ENCODE measurements at regions not wholly inside any gene's neighbourhood (a gene's known extent, or its start where the extent isn't known, plus 50 kb on each side); places are given as distances from the start of the nearest gene placed in this dataset.
"Not testable (repeated sequence)": the region's sequence is repeated elsewhere in the genome, so short reads cannot be mapped to it uniquely, and the experiment has no call there.

DNA sequence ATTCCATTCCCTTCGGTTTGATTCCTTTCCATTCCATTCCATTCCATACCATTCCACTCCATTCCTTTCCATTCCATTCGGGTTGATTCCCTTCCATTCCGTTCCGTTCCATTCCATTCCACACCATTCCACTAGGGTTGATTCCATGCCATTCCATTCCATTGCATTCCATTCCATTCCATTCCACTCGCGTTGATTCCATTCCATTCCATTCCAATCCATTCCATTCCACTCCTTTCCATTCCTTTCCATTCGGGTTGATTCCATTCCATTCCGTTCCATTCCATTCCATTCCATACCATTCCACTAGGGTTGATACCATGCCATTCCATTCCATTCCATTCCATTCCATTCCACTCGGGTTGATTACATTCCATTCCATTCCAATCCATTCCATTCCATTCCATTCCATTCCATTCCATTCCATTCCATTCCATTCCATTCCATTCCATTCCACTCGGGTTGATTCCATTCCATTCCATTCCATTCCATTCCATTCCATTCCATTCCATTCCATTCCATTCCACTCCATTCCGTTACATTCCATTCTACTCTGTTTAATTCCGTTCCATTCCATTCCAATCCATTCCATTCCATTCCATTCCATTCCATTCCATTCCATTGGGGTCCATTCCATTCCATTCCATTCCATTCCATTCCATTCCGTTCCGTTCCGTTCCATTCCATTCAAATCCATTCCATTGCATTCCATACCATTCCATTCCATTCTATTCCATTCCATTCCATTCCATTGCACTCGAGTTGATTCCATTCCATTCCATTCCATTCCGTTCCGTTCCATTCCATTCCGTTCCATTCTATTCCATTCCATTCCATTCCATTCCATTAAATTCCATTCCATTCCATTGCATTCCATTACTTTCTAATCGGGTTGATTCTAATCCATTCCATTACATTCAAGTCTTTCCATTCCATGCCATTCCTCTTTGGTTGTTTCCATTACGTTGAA is 163.2 kb downstream of the CWH43 start:
- in situ Hi-C loops (cut with HindIII; ENCODE audit: low sequenced_read_pairs) = not testable (repeated sequence)
- peak; percentile 91 for DNase-seq (ENCODE audit: low read depth)

DNA sequence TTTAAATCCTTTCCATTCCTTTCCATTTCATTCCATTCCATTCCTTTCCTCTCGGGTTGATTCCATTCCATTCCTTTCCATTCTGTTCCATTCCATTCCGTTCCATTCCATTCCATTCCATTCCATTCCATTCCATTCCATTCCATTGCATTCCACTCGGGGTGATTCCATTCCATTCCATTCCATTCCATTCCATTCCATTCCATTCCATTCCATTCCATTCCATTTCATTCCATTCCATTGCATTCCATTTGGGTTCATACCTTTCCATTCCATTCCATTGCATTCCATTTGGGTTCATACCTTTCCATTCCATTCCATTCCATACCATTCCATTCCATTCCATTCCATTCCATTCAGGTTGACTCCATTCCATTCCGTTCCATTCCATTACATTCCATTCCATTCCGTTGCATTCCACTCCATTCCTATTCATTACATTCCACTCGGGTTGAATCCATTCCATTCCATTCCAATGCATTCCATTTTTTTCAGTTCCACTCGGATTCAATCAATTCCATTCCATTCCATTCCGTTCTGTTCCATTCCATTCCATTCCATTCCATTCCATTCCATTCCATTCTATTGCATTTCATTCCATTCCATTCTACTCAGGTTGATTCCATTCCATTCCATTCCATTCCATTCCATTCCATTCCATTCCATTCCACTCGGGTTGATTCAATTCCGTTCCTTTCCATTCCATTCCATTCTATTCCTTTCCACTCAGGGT is 164.4 kb downstream of the CWH43 start:
- H3K4me3 ChIP-seq (ENCODE audit: low read depth, low read length); DNase-seq (ENCODE audit: low read depth); in situ Hi-C loops (cut with HindIII; ENCODE audit: low sequenced_read_pairs): not testable (repeated sequence)

More for the DNA sequence above, 163.2 kb downstream of the CWH43 start:
- not testable (repeated sequence) for H3K4me3 ChIP-seq (ENCODE audit: low read depth, low read length)

DNA sequence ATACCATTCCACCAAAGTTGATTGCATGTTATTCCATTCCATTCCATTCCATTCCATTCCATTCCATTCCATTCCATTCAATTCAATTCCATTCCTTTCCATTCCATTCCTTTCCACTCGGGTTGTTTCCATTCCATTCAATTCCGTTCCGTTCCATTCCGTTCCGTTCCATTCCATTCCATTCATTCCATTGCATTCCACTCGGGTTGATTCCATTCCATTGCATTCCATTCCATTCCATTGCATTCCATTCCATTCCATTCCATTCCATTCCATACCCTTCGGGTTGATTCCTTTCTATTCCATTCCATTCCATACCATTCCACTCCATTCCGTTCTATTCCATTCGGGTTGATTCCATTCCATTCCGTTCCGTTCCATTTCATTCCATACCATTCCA is 166.9 kb downstream of the CWH43 start:
- H3K4me3 ChIP-seq (ENCODE audit: low read depth, low read length); DNase-seq (ENCODE audit: low read depth); in situ Hi-C loops (cut with HindIII; ENCODE audit: low sequenced_read_pairs): not testable (repeated sequence)

DNA sequence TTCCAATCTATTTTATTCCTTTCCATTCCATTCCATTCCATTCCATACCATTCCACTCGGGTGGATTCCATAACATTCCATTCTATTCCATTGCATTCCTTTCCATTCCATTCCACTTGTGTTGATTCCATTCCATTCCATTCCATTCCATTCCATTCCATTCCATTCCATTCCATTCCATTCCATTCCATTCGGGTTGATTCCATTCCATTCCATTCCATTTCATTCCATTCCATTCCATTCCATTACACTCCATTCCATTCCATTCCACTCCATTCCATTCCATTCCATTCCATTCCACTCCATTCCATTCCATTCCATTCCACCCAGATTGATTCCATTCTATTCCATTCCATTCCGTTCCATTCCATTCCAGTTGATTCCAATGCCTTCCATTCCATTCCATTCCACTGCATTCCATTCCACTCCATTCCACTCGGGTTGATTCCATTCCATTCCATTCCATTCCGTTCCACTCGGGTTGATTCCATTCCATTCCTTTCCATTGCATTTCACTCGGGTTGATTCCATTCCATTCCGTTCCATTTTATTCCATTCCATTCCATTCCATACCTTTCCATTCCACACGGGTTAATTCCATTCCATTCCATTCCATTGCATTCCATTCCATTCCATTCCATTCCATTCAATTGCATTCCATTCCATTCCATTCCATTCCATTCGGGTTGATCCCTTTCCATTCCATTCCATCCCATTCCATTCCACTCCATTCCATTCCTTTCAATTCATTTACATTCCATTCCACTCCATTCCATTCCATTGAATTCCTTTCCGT is 168.4 kb downstream of the CWH43 start:
- H3K4me3 ChIP-seq (ENCODE audit: low read depth, low read length); in situ Hi-C loops (cut with HindIII; ENCODE audit: low sequenced_read_pairs): not testable (repeated sequence)

DNA sequence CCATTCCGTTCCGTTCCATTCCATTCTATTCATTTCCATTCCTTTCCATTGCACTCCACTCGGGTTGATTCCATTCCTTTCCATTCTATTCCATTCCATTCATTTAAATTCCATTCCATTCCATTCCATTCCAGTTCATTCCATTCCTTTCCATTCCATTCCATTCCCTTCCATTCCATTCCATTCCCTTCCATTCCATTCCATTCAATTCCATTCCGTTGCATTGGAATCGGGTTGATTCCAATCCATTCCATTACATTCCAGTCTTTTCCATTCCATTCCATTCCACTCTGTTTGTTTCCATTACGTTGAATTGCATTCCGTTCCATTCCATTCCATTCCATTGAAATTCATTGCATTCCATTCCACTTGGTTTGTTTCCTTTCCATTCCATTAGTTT is 169.2 kb downstream of the CWH43 start:
- DNase-seq (ENCODE audit: low read depth); H3K4me3 ChIP-seq (ENCODE audit: low read depth, low read length); in situ Hi-C loops (cut with HindIII; ENCODE audit: low sequenced_read_pairs): not testable (repeated sequence)

More for the DNA sequence above, 168.4 kb downstream of the CWH43 start:
- DNase-seq (ENCODE audit: low read depth) = not testable (repeated sequence)

DNA sequence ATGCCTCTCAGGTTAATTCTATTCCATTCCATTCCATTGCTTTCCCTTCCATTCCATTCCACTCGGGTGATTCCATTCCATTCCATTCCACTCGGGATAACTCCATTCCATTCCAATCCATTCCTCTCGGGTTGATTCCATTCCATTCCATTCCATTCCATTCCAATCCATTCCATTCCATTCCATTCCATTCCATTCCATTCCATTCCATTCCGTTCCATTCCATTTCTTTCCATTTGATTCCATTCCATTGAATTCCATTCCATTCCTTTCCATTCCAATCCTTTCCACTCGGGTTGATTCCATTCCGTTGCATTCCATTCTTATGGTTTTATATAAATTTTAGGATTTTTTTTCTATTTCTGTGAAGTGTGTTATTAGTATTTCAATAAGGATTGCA is 170.2 kb downstream of the CWH43 start:
- DNase-seq (ENCODE audit: low read depth); H3K4me3 ChIP-seq (ENCODE audit: low read depth, low read length); in situ Hi-C loops (cut with HindIII; ENCODE audit: low sequenced_read_pairs): not testable (repeated sequence)

DNA sequence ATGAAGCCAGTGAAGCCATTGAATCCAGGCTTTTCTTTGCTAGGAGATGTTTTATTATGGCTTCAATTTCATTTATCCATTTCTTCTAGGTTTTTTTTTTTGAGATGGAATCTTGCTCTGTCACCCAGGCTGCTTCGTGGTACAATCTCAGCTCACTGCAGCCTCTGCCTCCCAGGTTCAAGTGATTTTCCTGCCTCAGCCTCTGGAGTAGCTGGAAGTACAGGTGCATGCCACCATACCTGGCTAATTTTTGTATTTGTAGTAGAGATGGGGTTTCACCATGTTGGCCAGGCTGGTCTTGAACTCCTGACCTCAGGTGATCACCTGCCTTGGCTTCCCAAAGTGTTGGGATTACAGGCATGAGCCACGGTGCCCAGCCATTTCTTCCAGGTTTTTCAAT is 171.6 kb downstream of the CWH43 start:
- not testable (repeated sequence) for DNase-seq (ENCODE audit: low read depth)

DNA sequence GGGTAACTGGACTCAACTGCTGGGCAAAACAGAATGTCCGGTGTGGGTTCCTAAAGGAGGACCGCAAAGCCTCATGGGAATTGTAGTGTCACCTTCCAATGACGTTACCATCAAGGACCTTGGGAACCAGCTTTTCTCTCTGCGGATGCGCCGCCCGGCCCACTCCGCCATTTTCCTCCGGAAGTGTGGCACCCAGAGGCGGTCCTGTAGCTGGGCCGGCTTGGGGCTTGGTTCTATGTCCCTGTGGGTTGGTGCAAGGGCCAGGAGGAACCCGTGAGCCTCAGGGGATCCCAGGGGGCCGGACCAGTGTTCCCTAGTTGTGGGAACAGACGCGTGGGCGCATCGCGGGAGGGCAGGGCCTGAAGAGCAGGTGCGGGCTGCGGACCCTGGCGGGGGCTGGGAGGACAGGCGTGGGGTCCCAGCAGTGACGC is 175.1 kb downstream of the CWH43 start:
- in situ Hi-C loops (cut with HindIII; ENCODE audit: low sequenced_read_pairs); DNase-seq (ENCODE audit: low read depth); H3K4me3 ChIP-seq (ENCODE audit: low read depth, low read length): not testable (repeated sequence)

More for the DNA sequence above, 171.6 kb downstream of the CWH43 start:
- H3K4me3 ChIP-seq (ENCODE audit: low read depth, low read length); in situ Hi-C loops (cut with HindIII; ENCODE audit: low sequenced_read_pairs): not testable (repeated sequence)

DNA sequence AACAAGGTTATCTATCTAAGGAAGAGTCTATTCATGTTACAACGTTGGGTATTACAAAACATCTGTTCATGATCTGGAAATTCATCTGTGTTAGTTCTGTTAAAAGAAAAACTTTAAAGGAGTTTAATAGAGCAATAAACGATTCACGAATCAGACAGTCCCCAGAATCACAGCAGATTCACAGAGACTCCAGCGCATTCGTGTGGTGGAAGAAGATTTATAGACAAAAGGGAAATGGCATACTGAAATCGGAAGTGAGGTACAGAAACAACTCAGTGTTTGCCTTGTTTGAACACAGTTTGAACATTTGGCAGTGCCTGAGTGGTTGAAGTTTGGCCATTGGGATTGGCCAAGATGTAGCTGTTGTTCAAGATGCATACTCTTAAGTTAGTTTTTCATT is 178.8 kb downstream of the CWH43 start:
- H3K4me3 ChIP-seq (ENCODE audit: low read depth, low read length); in situ Hi-C loops (cut with HindIII; ENCODE audit: low sequenced_read_pairs); DNase-seq (ENCODE audit: low read depth): not testable (repeated sequence)

DNA sequence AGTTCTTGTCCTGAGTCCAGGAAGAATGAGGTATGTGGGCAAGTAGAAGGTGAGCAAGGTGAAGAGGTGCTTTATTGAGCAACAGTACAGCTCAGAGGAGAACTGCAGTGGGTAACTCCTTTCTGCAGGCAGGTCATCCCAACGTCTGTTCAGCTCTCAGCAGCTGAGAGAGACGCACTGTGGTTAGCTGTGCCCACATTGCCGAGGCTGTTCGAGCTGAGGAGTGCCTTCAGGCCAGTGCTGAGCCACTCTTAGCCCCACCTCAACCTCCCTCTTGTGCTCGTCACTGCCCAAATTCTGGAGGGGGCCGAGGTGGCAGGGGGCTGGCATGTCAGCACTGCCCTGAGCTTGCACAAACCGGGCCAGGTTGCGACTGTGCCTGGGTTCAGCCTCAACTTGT is 191.8 kb downstream of the CWH43 start:
- H3K4me3 ChIP-seq (ENCODE audit: low read depth, low read length); in situ Hi-C loops (cut with HindIII; ENCODE audit: low sequenced_read_pairs); DNase-seq (ENCODE audit: low read depth): not testable (repeated sequence)

DNA sequence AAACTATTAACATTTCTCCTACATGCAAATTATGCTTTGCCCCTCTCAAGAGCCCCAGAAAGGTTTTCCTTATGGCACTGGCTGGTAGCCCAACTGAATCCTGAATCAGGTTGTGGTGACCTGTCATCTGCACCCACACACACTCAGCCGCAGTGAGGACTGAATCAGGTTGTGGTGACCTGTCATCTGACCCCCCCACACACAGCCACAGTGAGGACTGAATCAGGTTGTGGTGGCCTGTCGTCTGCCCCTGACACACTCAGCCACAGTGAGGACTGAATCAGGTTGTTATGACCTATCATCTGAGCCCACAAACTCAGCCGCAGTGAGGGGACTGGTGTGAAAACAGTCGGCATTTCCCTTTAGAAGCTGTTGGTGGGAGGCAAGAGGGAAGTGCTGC is 195.0 kb downstream of the CWH43 start:
- H3K4me3 ChIP-seq (ENCODE audit: low read depth, low read length); in situ Hi-C loops (cut with HindIII; ENCODE audit: low sequenced_read_pairs); DNase-seq (ENCODE audit: low read depth): not testable (repeated sequence)

DNA sequence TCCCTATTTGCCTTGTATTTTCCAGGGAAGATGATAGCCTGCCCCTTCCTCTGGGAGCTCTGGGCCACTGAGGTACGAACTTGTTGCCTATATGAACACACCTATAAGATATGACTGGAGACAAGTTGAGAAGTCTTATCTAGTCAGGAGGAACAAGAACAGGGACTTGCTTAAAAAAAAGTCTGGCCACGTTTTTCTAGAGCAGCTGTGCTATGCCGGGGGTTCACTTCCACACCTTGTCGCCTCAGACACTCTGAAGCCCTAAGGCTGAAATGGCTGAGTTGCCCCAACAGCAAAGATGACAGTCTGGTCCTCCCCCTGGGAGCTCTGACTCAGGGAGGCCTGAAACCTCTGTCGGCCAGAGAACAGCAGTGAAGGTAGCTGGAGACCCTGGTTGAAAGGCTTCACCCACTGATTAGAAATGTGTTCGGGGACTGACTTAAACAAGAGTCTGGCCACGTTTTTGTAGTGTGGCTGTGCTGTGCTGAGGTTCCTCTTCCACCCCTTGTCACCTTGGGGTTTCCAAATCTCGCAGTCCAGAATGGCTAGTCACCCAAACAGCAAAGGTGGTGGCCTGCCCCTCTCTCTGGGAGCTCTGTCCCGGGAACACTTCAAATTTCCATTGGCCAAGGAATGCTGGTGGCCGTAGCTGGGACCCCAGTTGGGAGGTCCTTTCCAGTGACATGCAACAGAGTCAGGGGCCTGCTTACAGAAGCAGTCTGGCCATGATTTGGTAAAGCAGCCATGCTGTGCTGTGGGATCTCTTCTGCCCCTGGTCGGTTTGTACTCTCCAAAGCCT is 225.5 kb downstream of the CWH43 start:
- H3K4me3 ChIP-seq (ENCODE audit: low read depth, low read length); in situ Hi-C loops (cut with HindIII; ENCODE audit: low sequenced_read_pairs); DNase-seq (ENCODE audit: low read depth): not testable (repeated sequence)

DNA sequence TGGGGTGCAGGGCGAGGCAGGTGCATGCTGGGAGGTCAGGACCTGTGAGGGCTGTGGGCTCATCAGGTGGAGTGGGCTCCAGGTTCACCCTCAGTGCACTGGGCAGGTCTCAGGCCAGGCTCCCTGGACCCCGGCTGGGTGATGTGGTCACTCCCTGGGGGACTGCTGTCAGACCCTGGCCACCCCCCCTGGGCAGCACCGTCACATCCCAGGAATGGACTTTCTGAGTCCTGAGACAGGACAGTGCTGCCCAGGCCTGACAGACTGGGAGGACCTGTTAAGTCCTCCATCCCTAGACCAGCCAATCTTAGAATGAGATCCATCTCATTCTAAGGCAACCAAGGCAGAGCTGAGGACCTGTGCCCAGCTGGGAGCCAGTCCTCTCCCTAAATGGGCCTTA is 227.2 kb downstream of the CWH43 start:
- DNase-seq (ENCODE audit: low read depth); in situ Hi-C loops (cut with HindIII; ENCODE audit: low sequenced_read_pairs); H3K4me3 ChIP-seq (ENCODE audit: low read depth, low read length): not testable (repeated sequence)

DNA sequence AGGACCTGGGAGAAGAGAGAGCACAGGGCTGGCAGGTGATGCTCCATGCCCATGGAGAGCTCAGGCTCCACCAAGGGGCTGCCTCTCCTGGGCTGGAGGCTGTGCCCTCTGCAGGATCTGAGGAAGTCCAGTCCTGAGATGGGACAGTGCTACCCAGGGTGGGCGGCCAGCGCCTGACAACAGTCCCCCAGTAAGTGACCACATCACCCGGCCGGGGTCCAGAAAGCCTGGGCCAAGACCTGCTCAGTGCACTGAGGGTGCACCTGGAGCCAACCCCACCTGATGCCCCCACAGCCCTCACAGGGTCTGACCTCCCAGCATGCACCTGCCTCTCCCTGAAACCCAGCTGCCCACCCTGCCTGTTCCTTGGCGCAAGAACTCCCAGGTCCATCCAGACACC is 227.7 kb downstream of the CWH43 start:
- in situ Hi-C loops (cut with HindIII; ENCODE audit: low sequenced_read_pairs); H3K4me3 ChIP-seq (ENCODE audit: low read depth, low read length): not testable (repeated sequence)

DNA sequence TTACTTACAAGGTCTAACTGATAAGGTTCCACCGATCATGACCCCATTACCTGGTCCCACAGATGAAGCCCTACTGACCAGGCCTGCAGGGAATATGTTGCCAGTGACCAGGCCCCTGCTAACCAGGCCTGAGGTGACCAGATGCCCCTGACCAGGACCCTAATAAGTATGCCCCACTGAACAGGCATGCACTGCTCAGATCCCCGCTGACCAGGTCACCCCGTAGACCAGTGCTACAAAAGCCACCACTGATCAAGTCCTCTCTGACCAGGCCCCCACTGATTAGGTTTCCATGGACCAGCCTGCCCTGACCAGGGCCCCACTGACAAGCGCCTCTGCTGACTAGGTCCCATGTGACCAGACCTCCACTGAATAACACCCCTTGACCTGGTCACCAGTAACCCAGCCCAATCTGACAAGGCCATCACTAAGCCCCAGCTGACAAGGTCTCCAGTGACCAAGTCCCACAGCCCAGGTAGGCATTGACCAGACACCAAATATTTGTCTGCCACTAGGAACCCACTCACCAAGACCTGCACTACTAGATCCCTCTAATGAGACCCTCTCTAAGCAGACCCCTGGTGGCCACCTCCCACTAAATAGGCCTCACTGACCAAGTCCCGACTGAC is 228.5 kb downstream of the CWH43 start:
- DNase-seq (ENCODE audit: low read depth); H3K4me3 ChIP-seq (ENCODE audit: low read depth, low read length); in situ Hi-C loops (cut with HindIII; ENCODE audit: low sequenced_read_pairs): not testable (repeated sequence)

More for the DNA sequence above, 227.7 kb downstream of the CWH43 start:
- DNase-seq (ENCODE audit: low read depth) = not testable (repeated sequence)

DNA sequence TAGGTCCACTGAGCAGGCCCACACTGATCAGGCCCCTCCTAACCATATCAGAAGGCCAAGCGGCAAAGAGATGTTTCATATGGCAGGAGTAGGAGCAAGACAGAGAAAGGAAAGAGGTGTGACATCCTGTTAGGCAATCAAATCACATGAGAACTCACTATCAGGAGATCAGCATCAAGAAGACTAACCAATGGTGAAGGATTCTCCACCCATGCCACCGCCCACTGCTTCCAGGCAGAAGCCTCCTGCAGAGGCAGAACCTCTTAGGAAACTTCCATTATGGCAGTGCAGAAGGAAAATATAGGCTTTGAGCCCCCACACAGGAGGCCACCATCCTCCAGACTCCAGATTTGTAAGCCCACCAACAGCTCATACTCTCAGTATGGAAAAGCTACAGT is 229.0 kb downstream of the CWH43 start:
- H3K4me3 ChIP-seq (ENCODE audit: low read depth, low read length); in situ Hi-C loops (cut with HindIII; ENCODE audit: low sequenced_read_pairs); DNase-seq (ENCODE audit: low read depth): not testable (repeated sequence)
